ENCODE measurements at regions not wholly inside any gene's neighbourhood (a gene's known extent, or its start where the extent isn't known, plus 50 kb on each side); places are given as distances from the start of the nearest gene placed in this dataset.

DNA sequence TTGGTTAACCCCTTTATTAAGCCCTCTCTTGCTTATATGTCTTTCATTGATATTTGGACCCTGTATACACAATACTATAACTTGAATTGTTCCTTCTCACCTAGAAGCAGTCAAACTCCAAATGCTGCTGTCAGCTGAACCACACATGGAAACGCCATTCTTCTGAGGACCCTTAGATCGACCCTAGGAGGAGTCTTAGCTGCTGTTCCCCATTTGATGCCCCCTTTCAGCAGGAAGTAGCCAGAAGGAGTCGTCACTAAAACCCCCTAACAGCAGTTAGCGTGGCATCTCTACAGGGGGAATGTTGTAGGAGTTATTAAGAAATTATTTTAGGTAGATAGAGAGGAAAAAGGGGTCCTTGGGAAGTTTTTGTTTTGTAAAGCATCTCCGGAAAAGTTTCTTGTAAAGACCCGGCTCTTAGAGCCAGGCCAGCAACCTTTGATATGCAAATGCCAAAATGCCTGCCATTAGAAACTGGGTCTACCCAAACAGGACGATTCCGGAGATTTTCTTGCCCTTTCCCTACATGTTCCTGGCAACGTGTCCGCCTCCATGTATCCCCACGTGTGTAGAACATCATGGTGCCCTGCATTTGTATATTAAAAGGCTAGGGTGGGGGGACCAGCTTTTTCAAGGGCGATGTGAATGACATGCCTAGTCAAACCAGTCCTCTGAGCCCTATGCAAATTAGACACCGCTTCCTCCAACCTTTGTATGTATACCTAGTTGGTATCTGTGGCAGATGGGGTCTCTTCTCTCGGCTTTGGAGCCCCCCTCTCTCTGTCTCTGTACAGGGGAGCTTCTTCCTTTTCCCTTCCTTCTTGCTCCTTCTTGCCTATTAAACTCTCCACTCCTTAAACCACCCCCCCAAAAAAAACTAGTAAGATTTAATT lies 638.4 kb upstream of the POU3F3 start:
- Histone ChIP-seq H3K36me3 (ENCODE audit: insufficient read depth) (no peaks in the 10 kb centered on the region), H2AFZ (ENCODE audit: low read depth) (no peak overlapping the region), H3K4me3 (IDR thresholded peaks at IDR 0.05; ENCODE audit: insufficient read depth, low read depth, low read length) (no peak overlapping the region), H3K27ac (no peak overlapping the region), H3K27me3 (ENCODE audit: insufficient read depth, low read depth) (no peaks in the 10 kb centered on the region), H3K9ac (no peak overlapping the region), H3K4me1 (ENCODE audit: low read depth, poor library complexity, severe bottlenecking) (no peaks in the 10 kb centered on the region), H3K4me2 (no peak overlapping the region), H3K79me2 (ENCODE audit: insufficient read depth, low read depth) (no peaks in the 10 kb centered on the region), H4K20me1 (ENCODE audit: insufficient read depth) (no peaks in the 10 kb centered on the region)
- TF ChIP-seq, protein P1, sequence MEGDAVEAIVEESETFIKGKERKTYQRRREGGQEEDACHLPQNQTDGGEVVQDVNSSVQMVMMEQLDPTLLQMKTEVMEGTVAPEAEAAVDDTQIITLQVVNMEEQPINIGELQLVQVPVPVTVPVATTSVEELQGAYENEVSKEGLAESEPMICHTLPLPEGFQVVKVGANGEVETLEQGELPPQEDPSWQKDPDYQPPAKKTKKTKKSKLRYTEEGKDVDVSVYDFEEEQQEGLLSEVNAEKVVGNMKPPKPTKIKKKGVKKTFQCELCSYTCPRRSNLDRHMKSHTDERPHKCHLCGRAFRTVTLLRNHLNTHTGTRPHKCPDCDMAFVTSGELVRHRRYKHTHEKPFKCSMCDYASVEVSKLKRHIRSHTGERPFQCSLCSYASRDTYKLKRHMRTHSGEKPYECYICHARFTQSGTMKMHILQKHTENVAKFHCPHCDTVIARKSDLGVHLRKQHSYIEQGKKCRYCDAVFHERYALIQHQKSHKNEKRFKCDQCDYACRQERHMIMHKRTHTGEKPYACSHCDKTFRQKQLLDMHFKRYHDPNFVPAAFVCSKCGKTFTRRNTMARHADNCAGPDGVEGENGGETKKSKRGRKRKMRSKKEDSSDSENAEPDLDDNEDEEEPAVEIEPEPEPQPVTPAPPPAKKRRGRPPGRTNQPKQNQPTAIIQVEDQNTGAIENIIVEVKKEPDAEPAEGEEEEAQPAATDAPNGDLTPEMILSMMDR (conservative IDR thresholded peaks at IDR 0.05; ENCODE audit: low read depth, low read length), result no peak

- Histone ChIP-seq H3K4me2 (no peak overlapping the region), H2AFZ (ENCODE audit: low read depth) (no peak overlapping the region), H3K36me3 (ENCODE audit: insufficient read depth) (no peaks in the 10 kb centered on the region), H3K4me3 (IDR thresholded peaks at IDR 0.05; ENCODE audit: insufficient read depth, low read depth, low read length) (no peak overlapping the region), H3K4me1 (ENCODE audit: low read depth, poor library complexity, severe bottlenecking) (no peaks in the 10 kb centered on the region), H3K79me2 (ENCODE audit: insufficient read depth, low read depth) (no peaks in the 10 kb centered on the region), H3K9ac (no peak overlapping the region), H3K27ac (no peak overlapping the region), H3K27me3 (ENCODE audit: insufficient read depth, low read depth) (no peaks in the 10 kb centered on the region), H4K20me1 (ENCODE audit: insufficient read depth) (no peaks in the 10 kb centered on the region)
- TF ChIP-seq, protein P1 (conservative IDR thresholded peaks at IDR 0.05; ENCODE audit: low read depth, low read length), result no peak
These were observed 620.3 kb upstream of the POU3F3 start for GRCh38 chr2:104233591-104233990.

DNA sequence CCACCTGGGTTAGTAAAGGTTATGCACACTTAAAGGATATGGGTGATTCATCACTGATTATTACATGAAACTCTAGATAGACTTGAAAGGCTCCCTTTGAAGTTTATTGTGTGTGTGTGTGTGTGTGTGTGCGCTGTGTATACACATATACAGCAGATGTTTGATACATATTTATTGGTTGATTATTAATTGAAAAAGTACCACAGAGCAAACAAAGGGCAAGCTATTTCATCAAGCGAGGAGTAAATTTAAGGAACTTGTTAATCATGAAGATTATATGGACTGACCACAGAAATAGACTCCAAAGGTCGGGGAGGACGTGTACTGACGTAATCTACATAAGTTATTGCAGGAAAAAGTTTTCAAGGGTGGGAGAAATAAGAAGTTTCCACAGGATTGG lies 617.4 kb upstream of the POU3F3 start:
- Histone ChIP-seq H3K36me3 (ENCODE audit: insufficient read depth) (no peaks in the 10 kb centered on the region), H3K27me3 (ENCODE audit: insufficient read depth, low read depth) (no peaks in the 10 kb centered on the region), H3K4me2 (no peak overlapping the region), H3K79me2 (ENCODE audit: insufficient read depth, low read depth) (no peaks in the 10 kb centered on the region), H4K20me1 (ENCODE audit: insufficient read depth) (no peaks in the 10 kb centered on the region), H3K9ac (no peak overlapping the region), H3K4me1 (ENCODE audit: low read depth, poor library complexity, severe bottlenecking) (no peaks in the 10 kb centered on the region), H3K4me3 (IDR thresholded peaks at IDR 0.05; ENCODE audit: insufficient read depth, low read depth, low read length) (no peak overlapping the region), H2AFZ (ENCODE audit: low read depth) (no peak overlapping the region), H3K27ac (no peak overlapping the region)
- TF ChIP-seq, protein P1 (conservative IDR thresholded peaks at IDR 0.05; ENCODE audit: low read depth, low read length), result no peak

- Histone ChIP-seq H3K4me1 (ENCODE audit: low read depth, poor library complexity, severe bottlenecking) (no peaks in the 10 kb centered on the region), H3K4me2 (no peak overlapping the region), H3K27ac (no peak overlapping the region), H3K36me3 (ENCODE audit: insufficient read depth) (no peaks in the 10 kb centered on the region), H3K9ac (no peak overlapping the region), H3K27me3 (ENCODE audit: insufficient read depth, low read depth) (no peaks in the 10 kb centered on the region), H2AFZ (ENCODE audit: low read depth) (no peak overlapping the region), H4K20me1 (ENCODE audit: insufficient read depth) (no peaks in the 10 kb centered on the region), H3K79me2 (ENCODE audit: insufficient read depth, low read depth) (no peaks in the 10 kb centered on the region), H3K4me3 (IDR thresholded peaks at IDR 0.05; ENCODE audit: insufficient read depth, low read depth, low read length) (no peak overlapping the region)
- TF ChIP-seq, protein P1 (conservative IDR thresholded peaks at IDR 0.05; ENCODE audit: low read depth, low read length), result no peak
These were observed 612.9 kb upstream of the POU3F3 start for GRCh38 chr2:104240984-104241383.
